SK-N-MC (cell line): ENCODE measurements at regions not wholly inside any gene's neighbourhood (a gene's known extent, or its start where the extent isn't known, plus 50 kb on each side); places are given as distances from the start of the nearest gene placed in this dataset.

Experiments
- EZH2 ChIP-seq: fragments of 200-600 bp; sonication (generic); IDR thresholded peaks from one replicate; pipeline ENCODE4 v1.6.1; 2017; ENCODE audit warnings: antibody characterized with exemption
- POLR2AphosphoS5 ChIP-seq: IDR thresholded peaks from 2 replicates; pipeline ENCODE4 v1.6.1; 2012; ENCODE audit warnings: mild to moderate bottlenecking, low read depth, low read length, borderline replicate concordance

- TF ChIP-seq EZH2 (no peak), POLR2AphosphoS5 (no peak)
Observed at GRCh38 chr12:125351788-125352187, 286.6 kb downstream of the AACS start.
